SK-N-SH (cell line): ENCODE measurements at regions not wholly inside any gene's neighbourhood (a gene's known extent, or its start where the extent isn't known, plus 50 kb on each side); places are given as distances from the start of the nearest gene placed in this dataset.

ENCODE experiments used
- EP300 ChIP-seq, 2 experiments: IDR thresholded peaks; 2 replicates each; pipeline versions ENCODE4 v1.4.0 to v1.6.1; 2012; ENCODE audit warnings: borderline replicate concordance in 1 of 2, low read depth in 1 of 2, low read length in 1 of 2
- EZH2phosphoT487 ChIP-seq: fragments of 200-600 bp; sonication (generic); IDR thresholded peaks from 2 replicates; pipeline ENCODE4 v1.6.1; 2017; ENCODE audit warnings: low read depth, mixed run types, mild to moderate bottlenecking, antibody characterized with exemption, moderate library complexity, borderline replicate concordance
- FOXM1 ChIP-seq: IDR thresholded peaks from 2 replicates; pipeline ENCODE4 v1.4.0; 2012; ENCODE audit warnings: low read depth, mild to moderate bottlenecking
- GABPA ChIP-seq: IDR thresholded peaks from 2 replicates; pipeline ENCODE4 v1.4.0; 2012; ENCODE audit warnings: low read depth, mild to moderate bottlenecking
- NFIC ChIP-seq: IDR thresholded peaks from 2 replicates; pipeline ENCODE4 v1.4.0; 2012; ENCODE audit warnings: borderline replicate concordance
- POLR2AphosphoS5 ChIP-seq: IDR thresholded peaks from 2 replicates; pipeline ENCODE4 v1.6.1; 2012; ENCODE audit warnings: low read depth, low read length
- RCOR1 ChIP-seq: fragments of 150-350 bp; IDR thresholded peaks from 2 replicates; pipeline ENCODE4 v1.6.1; 2017; ENCODE audit warnings: antibody characterized with exemption, low read length
- TAF1 ChIP-seq: IDR thresholded peaks from 2 replicates; pipeline ENCODE4 v1.6.1; 2012; ENCODE audit warnings: low read depth, mild to moderate bottlenecking, low read length, moderate library complexity, borderline replicate concordance
- TEAD4 ChIP-seq: IDR thresholded peaks from 2 replicates; pipeline ENCODE4 v1.4.0; 2012; ENCODE audit warnings: mild to moderate bottlenecking, borderline replicate concordance; ENCODE audit not compliant: insufficient read depth
- YY1 ChIP-seq: IDR thresholded peaks from 2 replicates; pipeline ENCODE4 v1.4.0; 2012; ENCODE audit warnings: low read depth, mild to moderate bottlenecking
- TF ChIP-seq, protein P1 (sequence below): IDR thresholded peaks from 2 replicates; pipeline ENCODE4 v1.4.0; 2012; ENCODE audit warnings: low read depth, borderline replicate concordance
- TF ChIP-seq, protein P2 (sequence below): fragments of 200-600 bp; sonication (generic); IDR thresholded peaks from 2 replicates; pipeline ENCODE4 v1.6.1; 2017; ENCODE audit warnings: antibody characterized with exemption, mild to moderate bottlenecking, moderate library complexity
- TF ChIP-seq, protein P3 (sequence below): IDR thresholded peaks from 2 replicates; pipeline ENCODE4 v1.6.1; 2012; ENCODE audit warnings: mild to moderate bottlenecking, low read depth, low read length, moderate library complexity
- TF ChIP-seq, protein P4 (sequence below): IDR thresholded peaks from 2 replicates; pipeline ENCODE4 v1.4.0; 2012; ENCODE audit warnings: low read depth, borderline replicate concordance

DNA sequence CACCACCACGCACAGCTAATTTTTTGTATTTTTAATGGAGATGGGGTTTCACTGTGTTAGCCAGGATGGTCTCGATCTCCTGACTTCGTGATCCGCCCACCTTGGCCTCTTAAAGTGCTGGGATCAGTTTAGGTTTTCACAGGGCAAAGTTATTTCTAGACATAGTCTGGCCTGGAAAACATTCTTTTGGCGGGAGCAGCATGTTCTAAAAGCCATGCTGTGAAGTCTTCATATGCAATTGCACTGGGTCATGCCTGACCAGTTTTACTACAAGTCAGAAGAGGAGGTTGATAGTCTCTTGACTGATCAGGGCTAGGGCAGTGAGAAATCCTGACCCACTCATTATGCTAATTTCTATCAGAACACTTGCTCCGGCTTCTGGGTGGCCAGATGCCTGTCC is 131.6 kb upstream of the POU3F1 start:
- TF ChIP-seq POLR2AphosphoS5 (no peak), NFIC (no peak), EP300 (IDR thresholded peaks at IDR 0.05; ENCODE audit: borderline replicate concordance in 1 of 2, low read depth in 1 of 2, low read length in 1 of 2) (no peak), TAF1 (no peak), EZH2phosphoT487 (no peak), FOXM1 (no peak), YY1 (no peak), RCOR1 (no peak), GABPA (no peak), TEAD4 (no peak)
- TF ChIP-seq, protein P1, sequence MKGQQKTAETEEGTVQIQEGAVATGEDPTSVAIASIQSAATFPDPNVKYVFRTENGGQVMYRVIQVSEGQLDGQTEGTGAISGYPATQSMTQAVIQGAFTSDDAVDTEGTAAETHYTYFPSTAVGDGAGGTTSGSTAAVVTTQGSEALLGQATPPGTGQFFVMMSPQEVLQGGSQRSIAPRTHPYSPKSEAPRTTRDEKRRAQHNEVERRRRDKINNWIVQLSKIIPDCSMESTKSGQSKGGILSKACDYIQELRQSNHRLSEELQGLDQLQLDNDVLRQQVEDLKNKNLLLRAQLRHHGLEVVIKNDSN: no peak
- TF ChIP-seq, protein P2, sequence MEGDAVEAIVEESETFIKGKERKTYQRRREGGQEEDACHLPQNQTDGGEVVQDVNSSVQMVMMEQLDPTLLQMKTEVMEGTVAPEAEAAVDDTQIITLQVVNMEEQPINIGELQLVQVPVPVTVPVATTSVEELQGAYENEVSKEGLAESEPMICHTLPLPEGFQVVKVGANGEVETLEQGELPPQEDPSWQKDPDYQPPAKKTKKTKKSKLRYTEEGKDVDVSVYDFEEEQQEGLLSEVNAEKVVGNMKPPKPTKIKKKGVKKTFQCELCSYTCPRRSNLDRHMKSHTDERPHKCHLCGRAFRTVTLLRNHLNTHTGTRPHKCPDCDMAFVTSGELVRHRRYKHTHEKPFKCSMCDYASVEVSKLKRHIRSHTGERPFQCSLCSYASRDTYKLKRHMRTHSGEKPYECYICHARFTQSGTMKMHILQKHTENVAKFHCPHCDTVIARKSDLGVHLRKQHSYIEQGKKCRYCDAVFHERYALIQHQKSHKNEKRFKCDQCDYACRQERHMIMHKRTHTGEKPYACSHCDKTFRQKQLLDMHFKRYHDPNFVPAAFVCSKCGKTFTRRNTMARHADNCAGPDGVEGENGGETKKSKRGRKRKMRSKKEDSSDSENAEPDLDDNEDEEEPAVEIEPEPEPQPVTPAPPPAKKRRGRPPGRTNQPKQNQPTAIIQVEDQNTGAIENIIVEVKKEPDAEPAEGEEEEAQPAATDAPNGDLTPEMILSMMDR: no peak
- TF ChIP-seq, protein P3, sequence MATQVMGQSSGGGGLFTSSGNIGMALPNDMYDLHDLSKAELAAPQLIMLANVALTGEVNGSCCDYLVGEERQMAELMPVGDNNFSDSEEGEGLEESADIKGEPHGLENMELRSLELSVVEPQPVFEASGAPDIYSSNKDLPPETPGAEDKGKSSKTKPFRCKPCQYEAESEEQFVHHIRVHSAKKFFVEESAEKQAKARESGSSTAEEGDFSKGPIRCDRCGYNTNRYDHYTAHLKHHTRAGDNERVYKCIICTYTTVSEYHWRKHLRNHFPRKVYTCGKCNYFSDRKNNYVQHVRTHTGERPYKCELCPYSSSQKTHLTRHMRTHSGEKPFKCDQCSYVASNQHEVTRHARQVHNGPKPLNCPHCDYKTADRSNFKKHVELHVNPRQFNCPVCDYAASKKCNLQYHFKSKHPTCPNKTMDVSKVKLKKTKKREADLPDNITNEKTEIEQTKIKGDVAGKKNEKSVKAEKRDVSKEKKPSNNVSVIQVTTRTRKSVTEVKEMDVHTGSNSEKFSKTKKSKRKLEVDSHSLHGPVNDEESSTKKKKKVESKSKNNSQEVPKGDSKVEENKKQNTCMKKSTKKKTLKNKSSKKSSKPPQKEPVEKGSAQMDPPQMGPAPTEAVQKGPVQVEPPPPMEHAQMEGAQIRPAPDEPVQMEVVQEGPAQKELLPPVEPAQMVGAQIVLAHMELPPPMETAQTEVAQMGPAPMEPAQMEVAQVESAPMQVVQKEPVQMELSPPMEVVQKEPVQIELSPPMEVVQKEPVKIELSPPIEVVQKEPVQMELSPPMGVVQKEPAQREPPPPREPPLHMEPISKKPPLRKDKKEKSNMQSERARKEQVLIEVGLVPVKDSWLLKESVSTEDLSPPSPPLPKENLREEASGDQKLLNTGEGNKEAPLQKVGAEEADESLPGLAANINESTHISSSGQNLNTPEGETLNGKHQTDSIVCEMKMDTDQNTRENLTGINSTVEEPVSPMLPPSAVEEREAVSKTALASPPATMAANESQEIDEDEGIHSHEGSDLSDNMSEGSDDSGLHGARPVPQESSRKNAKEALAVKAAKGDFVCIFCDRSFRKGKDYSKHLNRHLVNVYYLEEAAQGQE: no peak
- TF ChIP-seq, protein P4, sequence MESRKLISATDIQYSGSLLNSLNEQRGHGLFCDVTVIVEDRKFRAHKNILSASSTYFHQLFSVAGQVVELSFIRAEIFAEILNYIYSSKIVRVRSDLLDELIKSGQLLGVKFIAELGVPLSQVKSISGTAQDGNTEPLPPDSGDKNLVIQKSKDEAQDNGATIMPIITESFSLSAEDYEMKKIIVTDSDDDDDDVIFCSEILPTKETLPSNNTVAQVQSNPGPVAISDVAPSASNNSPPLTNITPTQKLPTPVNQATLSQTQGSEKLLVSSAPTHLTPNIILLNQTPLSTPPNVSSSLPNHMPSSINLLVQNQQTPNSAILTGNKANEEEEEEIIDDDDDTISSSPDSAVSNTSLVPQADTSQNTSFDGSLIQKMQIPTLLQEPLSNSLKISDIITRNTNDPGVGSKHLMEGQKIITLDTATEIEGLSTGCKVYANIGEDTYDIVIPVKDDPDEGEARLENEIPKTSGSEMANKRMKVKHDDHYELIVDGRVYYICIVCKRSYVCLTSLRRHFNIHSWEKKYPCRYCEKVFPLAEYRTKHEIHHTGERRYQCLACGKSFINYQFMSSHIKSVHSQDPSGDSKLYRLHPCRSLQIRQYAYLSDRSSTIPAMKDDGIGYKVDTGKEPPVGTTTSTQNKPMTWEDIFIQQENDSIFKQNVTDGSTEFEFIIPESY: no peak
